Stimulated activated CD8-positive, alpha-beta memory T cell treated with anti-CD3 and anti-CD28 coated beads, Interleukin-7, amount 100 ng/mL, for 4 hours (primary cell): ENCODE measurements at regions not wholly inside any gene's neighbourhood (a gene's known extent, or its start where the extent isn't known, plus 50 kb on each side); places are given as distances from the start of the nearest gene placed in this dataset.
"Not testable (repeated sequence)": the region's sequence is repeated elsewhere in the genome, so short reads cannot be mapped to it uniquely, and the experiment has no call there.

ENCODE experiments used
- DNase-seq, 2 donors: peaks; one replicate each; pipeline ENCODE4 v3.0.0-alpha.2; 2020; ENCODE audit warnings: low read depth in 2 of 2

GRCh38 chr1:55781003-55781402 is 565.8 kb upstream of the USP24 start:
- DNase-seq, result no peak

- DNase-seq, result no peak
These were observed 562.4 kb upstream of the USP24 start for GRCh38 chr1:55777545-55777944.

DNA sequence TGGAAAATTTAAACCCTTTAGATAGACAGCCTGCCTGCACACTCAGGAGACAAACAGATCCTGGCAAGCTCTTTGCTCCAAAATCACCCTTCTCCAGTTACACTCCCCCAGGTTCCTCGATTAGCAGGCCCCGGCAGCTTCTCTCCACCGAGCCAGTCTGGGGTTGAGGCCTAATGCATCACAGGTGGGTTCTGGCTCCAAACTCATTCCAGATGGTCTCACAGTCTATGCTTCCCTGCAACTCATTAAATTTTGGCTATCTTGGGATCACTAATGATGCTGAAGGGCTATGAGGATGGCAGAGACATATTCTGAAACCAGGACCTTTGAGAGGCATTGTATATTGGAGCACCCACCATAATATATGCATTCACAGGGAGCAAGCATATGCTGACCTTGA is 559.8 kb upstream of the USP24 start:
- no peak for DNase-seq

- DNase-seq, result no peak
These were observed 559.3 kb upstream of the USP24 start for GRCh38 chr1:55774446-55774845.

DNA sequence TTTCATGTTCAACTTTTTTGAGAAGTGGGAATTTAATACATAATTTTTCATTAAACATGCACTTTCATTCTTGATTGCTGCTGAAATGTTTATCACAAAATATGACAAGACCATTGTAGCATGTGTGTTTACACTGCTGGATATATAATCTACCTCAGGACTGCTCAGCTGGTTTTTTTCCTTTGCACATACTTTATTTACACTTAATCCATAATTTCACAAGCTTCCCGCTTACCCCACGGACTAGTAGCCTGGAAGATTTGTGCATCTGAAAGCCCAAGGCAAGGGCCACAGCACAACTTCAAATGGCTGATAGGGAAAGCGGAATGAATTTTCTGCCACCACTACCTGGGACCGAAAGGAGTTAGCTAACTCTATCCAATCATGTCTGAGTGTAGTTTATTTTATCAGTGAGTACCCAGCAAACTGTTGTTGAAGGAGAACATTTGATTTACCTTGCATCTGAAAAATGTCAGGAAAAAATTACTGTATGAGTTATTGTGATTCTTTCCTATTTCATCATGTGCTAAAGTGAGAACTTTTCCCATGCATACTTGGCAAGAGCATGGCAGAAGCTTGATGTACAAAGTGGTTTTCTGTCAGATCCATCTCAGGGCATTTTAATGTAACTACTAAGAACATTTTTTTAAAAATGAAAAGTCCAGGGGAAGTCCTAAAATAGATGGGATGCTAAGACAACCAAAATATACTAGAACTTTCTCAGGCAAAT is 558.2 kb upstream of the USP24 start:
- no peak for DNase-seq

DNA sequence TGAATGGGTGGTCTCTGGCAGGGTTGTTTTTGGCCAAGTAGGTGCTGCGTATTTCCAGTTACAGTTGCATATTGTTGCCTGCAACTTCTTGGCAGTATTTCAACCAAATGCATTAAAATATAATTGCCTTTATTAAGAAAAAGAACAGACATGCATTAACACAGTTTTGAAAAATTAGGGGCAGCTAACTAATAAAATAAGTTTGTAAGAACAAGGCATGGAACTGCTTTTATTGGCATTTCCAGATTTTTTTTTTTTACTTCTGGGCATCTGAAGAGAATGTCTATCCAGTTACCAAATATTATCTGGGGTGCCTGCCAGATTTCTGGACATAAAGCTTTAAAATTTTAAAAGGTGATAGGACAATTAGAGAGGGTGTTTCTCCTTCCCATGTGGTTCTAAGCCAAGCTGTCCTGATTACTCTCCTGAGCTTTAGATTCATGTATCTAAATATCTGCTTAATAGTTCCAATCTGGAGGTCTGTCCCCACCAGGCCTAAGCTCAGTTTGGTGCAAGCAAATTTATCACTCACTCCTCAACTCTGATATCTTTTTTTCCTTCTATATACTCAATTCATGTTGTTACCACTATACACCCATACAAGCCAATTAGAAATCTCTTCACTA is 553.3 kb upstream of the USP24 start:
- DNase-seq, result no peak

GRCh38 chr1:55767171-55767570 is 552.0 kb upstream of the USP24 start:
- no peak for DNase-seq

- DNase-seq, result not testable (repeated sequence)
These were observed 550.3 kb upstream of the USP24 start for GRCh38 chr1:55765505-55765904.

GRCh38 chr1:55751776-55752175 is 536.6 kb upstream of the USP24 start:
- DNase-seq, result no peak

DNA sequence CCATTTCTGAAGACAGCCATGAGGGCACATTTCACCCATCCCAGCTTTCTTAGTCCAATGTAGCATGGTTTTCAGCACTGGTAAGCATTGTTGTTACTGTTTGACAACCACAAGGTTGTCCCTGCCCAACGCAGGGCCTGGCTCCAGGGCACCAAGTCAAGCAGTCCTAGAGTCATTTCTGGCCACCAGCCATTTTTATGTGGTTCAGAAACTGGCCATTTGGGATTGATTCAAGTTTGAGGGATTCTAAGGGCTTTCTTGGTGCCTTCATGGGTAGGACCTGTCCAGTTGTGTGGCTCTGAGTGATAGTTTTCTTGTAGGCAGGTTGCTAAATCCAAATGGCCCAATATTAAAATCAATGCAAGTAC is 535.4 kb upstream of the USP24 start:
- no peak for DNase-seq

GRCh38 chr1:55749975-55750627 is 534.9 kb upstream of the USP24 start:
- no peak for DNase-seq

DNA sequence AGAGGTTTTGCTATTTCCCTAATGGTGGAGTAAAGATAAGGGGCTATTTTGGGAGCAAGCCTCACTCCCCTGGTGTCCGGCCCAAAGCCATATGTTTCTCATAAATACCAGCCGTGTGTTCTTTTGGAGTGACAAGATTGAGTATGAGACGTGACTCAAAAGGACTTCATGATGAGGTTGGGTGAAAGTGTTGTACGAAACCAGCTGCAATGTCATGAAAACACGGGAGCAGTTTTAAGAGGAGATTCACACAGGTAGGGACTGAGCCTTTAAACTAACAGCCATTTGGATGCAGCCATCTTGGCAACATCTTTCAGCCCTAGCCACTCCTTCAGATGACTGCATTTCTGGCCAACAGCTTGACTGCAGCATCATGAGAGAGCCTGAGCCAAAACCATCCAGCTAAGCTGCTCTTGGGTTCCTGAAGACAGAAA is 532.3 kb upstream of the USP24 start:
- no peak for DNase-seq

DNA sequence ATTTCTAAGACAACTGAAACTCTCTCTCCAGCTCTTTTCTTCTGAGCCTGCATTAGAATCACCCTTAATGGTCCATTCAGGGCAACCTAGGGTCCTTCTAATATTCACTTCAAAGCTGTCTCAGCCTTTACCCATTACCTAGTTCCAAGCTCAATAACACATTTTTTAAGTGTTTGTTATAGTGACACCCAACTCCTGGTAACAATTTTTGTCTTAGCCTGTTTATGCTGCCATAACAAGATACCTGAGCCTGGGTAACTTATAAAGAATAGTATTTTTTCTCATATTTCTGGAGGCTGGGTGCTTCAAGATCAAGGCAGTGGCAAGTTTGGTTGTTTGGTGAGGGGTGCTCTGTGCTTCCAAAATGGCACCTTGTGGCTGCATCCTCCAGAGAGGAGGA is 531.5 kb upstream of the USP24 start:
- no peak for DNase-seq

GRCh38 chr1:55741516-55741915 is 526.4 kb upstream of the USP24 start:
- no peak for DNase-seq

- no peak for DNase-seq
These were observed 519.9 kb upstream of the USP24 start for GRCh38 chr1:55735106-55735505.

DNA sequence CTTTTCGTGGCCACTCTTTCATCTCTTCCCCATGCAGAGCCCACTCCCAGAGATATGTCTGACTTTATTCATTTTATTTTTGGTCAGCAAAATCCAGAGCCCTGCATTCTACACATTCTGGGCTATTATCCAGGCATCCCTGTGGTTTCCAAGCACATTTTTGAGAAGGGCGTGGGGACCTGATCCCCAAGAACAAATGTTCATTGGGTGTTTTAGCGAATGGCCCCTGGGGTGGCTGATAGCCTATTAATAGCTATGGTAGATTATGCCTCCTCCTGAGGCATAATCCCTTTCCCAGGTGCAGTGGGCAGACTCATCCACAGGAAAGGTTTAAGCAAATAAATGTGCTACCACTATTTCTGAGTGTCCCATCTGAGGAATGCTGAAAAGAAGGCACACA is 511.8 kb upstream of the USP24 start:
- DNase-seq, result no peak

- no peak for DNase-seq
These were observed 510.2 kb upstream of the USP24 start for GRCh38 chr1:55725378-55725777.

DNA sequence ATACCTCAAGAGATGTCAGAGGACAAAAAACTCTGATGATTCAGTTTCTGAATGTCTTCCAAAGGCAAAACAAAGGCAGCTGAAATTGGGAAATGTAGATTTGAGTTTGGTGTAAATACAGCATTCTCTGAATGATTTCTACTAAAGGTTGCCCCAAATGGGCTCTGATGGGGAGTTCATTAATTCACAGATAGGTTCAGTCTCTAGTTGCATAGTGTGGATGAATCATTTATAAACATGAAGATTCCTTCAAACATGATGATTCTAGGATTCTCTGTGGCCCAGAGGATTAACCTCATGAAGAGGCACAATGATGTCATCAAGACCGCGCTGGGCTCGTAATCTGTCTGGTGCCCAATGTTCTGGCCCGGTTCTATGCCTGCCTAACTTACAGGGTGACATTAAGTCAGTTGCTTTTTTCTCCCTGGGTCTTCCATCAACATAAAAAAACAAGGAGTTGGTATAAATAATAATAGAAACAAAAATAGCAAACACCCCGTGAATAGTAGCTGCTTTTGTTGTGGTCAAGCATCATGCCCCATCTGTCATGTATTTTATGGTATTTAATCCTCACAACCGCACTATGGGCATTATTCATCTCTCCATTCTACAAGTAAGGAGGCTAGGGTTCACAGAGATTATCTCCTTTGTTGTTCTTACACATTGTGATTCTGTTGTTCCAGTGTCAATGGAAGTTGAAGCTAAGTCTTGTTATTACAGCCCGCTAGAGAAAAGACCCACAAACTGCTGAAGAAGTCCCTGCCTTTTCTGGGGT is 509.6 kb upstream of the USP24 start:
- DNase-seq, result no peak

DNA sequence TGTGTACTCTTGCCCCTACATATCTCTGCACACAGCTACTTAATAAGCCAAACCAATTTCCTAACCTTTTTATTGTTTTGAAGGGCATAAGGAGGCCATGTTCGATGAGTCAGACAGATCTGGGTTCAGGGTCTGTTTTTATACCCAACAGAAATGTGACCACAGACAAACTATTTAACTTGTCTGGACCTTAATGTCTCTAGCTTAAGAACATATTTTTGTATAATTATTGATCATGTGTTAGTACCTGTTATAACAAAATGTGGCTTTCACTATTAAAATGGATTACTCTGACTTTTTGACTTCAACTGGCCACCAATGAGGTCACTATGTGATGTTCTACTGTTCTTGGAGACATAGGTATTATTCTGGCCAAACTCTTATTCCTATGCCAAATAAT is 507.8 kb upstream of the USP24 start:
- no peak for DNase-seq

- no peak for DNase-seq
These were observed 505.1 kb upstream of the USP24 start for GRCh38 chr1:55720261-55720660.

DNA sequence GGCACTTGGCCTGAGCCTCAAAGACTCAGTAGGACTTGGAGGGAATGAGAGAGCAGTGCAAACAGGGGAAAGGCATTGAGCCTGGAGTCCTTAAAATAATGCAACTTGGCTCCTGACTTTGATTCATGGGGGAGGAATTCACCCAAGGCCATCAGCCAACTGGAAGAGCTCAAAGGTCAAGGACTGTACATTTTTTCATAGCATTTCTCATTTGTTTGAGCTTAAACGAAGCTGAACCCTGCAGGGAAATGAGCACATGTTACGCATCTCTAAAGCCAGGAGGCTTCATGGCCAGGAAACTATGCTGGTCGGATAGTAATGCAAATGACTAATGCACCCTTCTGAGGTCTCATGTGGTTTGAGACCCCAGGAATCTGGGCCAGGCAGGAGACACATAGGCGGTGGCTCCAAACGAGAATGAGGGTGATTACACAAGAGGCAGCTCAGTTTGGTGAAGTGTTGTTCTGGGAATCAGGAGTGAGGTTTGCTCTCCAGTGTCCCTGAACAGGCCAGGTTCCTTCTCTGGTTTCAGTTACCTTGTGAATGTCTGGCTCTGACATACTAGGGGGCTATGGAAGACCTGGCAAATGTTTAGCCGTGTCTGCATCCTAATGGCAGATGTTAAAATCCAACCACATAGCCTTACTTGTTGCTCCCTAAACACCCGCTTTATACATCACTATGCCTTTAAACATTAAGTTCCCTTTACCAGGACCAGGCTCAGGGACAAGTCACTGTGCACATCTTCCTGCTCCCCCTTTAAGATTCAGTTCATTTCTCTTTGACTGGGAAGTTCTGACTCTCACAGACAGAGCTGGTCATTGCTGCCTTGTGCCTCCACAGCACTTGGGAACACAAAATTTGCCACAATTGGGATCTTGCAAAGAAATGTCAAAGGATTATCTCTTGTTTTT is 503.9 kb upstream of the USP24 start:
- DNase-seq, result no peak
